ENCODE measurements at regions not wholly inside any gene's neighbourhood (a gene's known extent, or its start where the extent isn't known, plus 50 kb on each side); places are given as distances from the start of the nearest gene placed in this dataset.

DNA sequence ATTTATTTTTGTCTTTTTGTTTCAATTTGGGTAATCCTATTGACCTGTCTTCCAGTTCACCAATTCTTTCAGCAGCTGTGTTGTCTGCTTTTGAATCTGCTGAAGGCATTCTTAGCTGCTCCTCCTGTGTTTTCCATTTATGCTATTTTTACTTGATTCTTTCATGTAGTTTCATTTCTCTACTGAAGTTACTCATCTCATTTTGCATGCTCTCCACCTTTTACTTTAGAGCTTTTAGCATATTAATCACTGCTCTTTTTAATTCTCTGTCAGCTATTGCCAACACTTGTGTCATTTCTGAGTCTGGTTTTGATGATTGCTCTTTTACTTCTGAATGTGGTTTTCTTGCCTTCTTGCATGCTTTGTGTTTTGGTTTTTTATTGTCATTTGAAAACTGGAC, 496.0 kb upstream of the CLINT1 start:
- no peak for DNase-seq (ENCODE audit: low read depth)

DNA sequence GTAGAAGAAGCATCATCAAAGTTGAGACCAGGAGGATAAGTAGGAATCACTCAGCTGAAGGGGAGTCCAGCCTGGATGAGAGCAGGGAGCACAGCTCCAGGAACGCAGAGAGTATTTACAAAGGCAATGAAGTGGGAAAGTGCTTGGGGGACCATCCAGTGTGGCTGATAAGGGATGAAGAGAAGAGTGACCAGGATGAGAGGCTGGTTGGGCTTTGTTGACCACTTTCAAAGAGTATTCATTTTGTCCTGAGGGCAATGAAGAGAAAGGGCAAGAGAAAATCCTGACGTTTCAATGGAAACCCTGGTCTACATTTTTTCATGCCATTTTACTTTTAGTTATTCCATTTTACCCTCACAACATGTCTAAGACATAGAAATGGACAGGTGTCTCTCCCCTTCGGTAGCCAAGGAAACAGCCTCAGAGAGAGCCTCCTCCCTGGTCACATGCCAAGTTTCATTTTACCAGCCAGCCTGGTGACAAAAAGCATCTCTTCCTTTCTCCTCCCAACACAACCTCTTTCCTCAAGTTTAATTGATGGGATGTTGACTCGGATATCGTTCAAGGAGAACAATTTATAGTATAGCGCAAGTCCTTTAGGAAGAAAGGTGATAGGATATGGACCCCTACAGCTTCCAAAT, 492.7 kb upstream of the CLINT1 start:
- DNase-seq (ENCODE audit: low read depth), result no peak

DNA sequence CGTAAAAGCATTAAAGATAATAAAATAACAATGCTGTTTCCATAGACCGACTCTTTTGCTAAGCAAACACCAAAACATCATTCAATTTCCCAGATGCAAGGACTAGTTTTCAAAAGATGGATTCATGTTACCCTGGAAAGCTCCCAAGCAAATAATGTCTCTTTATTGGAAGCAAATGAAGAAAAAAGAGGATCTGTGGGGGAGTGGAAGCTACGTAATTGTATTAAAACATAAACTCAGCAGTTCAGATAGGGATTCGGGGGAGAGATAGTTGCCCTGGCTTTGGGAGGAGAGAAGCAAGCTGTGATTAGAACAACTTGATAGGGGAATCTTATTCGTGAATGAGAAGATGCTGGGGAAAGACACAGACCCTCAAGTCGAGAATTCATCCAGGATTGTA, 491.0 kb upstream of the CLINT1 start:
- no peak for DNase-seq (ENCODE audit: low read depth)

DNA sequence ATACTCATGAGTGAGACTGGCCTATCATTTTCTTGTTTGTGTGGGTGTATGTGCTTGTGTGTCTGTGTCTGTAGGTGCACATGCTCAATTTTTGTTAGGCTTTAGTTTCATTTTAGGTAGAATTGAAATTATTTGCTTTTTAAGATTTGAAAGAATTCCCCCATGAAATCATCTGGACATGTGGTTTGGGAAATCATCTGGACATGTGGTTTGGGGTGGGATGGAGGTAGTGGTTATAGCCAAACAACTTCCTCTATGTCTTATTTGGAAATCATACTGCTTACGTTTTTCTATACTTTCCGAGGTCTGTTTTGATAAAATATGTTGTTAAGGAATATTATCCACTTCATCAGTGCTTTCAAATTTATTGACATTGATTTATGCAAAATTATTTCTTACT, 485.4 kb upstream of the CLINT1 start:
- no peak for DNase-seq (ENCODE audit: low read depth)

DNA sequence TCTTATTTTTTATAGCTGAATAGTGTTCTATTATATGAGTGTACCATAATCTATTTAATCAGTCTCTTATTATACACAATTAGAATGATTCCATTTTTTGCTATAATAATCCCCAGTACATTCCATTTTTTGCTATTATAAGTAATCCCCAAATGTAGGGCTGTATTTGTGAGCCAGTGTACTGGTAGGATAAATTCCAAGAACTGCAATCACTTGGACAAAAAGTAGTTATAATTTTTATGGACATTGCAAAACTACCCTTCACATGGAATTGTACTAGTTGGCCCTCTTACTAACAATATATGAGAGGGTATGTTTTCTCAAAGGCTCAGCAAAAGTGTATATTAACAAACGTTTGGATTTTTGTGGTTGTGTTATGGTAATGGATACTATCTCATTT, 481.7 kb upstream of the CLINT1 start:
- DNase-seq (ENCODE audit: low read depth), result no peak

DNA sequence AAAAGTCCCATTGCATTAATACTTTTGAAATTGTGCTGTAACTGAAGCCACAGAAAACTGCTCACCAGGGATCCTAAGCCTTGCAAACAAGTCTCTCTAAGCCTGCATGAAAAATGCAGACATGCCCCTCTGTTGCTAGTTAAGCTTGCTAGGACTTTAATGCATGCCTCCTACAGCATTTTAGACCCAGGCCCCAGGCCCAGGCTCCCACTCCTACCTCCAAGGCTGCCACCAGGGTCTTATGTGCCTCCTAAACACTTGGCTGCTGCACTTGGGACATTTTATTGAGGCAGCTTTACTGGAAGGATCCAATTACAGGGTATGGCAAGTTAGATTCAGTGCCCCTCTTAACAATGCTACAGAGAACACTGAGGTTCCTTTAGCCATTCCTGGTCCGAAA, 467.3 kb upstream of the CLINT1 start:
- no peak for DNase-seq (ENCODE audit: low read depth)

DNA sequence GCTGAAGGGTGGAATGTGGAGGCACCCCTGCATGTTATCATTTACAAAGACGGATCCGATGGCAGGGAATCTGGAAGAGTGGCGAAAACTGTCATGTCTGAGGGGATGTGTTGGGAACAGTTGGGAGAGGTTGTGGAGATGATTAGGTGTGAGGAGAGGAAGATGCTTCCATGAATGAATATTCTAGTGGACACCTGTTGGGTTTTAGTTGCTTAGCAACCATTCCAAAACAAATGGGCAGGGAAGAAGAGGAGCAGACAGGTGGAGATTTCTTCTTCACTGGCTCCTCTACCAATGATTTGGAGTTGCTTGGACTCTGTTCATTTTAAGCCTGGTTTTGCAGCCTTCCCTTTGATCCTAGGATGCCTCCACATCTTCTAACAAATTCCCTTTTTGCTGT, 465.3 kb upstream of the CLINT1 start:
- DNase-seq (ENCODE audit: low read depth), result no peak

DNA sequence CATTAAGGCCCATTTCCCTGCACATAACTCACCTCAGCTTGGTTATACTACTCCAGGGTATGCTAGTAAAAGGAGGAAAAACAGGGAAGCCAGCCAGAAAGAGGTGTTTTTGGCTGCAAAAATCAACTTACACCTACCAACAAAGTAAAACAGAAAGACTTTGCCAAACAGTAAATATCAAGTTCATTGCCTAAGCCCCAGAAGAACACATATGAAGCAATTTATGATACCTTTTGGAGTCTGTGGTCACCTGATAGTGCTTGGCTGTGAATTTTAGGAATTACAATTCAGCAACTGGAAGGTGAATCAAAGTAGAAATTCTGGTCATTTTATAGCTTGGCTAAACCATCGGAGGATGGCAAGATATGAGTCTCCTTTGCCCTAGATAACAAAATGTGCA, 463.7 kb upstream of the CLINT1 start:
- no peak for DNase-seq (ENCODE audit: low read depth)

DNA sequence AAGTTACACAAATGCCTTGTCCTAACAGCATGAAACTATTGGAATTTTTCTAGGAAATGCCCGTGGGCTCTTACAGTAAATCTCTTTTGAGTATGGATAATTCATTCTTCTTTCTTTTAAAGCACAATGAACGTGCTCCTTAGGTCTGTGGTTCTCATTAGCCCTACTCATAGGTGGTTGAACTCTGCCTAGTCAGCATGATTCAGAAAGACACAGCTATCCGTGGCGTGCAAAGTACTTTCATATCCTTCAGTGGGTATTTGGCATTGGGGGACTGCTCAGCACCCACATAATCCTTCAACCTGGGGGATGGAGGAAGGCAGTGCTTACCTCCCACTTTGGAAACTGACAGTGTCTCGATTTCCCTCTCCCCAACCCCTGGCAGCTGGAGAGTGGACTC, 462.0 kb upstream of the CLINT1 start:
- DNase-seq (ENCODE audit: low read depth), result no peak

DNA sequence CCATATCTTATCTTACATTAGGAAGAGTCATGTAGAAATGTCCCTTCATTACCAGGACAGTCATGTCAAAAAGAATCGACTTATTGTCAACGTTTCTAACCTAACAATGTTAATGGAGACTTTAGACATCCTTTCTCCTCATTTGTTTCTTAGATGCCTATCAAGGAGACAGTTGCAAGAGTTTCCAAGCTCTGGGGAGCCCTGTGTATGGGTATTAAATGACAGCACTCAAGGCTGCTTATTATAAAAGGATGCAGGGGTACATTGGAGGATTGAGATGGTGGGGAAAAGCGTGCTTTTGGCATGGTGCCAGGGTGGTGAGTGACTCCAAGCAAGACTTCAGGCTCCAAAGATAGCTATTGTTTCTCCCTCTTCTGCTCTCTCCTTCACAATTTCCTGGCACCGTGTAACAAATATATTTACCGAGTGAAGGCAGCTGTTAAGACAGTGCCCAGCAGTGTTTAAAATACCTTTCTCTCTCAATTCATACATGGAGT, 461.3 kb upstream of the CLINT1 start:
- no peak for DNase-seq (ENCODE audit: low read depth)

DNA sequence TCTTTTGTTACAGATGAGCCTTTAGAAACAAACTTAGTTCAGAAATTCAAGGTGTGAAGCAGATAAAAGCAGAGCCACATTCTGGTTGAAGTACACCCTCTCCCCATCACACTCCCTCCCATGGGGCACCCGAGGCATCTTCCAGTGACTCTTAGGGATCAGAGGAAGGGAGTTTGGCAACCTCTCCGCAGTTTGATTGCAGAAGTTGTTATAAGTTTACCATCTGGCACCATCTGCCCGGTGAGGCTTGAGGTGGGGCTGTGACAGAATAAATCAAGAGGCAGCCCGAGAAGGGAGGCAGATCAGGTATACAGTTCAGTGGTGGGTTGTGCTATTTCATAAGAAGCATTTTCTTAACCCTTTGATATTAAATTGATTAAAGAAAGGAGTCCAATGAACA, 458.6 kb upstream of the CLINT1 start:
- no peak for DNase-seq (ENCODE audit: low read depth)

DNA sequence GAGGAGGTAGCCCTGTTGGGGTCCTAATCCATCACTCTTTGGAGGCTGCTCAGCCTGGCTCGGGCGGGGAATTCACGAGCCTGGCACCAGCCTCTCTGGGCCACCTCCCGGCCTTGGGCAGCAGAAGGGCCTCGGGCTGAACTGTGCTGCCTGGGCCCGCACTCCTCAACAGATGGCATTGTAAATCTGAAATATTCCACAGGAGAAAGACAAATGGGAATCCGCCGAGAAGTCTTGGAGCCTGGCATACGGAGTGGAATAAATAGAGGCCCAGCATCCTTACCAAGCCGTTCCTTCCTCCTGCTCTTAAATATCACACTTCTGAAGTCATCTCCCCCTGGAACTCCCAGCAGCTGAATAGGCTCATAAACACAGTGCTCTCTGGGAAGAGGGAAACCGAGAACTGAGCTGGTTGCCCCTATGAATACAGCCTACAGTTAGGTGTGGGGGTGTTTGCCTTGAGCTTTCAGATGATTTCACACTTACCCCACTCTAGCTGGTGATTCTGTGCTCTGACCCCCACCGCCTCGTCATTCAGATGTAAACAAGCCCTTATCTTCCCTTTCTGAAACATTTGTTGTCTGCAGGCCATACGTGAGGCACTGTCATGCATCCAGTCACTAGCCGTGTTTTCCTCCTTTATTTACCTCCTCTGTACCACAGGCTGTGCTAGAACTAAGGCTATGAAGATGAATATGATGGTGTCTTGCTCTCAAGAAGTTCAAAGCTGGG, 455.0 kb upstream of the CLINT1 start:
- DNase-seq (ENCODE audit: low read depth), result no peak

DNA sequence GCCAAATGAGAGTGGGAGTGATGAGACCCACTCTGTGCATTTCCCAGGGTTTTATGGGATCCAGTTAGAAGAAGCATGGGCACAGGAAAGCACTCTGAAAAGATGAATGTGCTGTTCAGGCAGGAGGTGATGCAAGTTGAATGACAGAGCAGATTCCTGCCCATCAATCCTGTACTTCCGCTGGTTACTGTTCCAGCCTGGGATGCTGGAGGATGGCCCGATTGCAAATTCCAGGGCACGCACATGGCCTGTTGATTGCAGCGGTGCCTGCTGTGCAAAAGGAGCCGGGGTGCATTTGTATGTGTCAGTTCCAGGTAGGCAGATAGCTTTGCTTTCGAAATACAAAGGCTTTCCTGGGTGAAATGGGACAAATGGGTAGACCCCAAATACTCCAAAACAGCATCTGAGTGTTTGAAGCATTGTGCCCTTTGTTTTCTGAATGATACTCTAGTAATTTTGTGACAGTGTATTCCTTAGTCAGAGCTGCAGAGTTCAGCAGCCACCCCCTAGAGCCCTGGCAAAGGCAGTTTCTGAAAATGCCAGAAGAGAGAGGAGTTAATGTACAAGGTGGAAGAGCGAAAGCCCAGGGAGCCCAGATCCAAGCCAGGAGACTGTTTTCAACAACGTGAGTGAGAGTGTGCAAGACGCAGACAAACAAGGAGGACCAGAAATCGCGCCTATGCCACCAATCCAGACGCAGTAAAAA, 454.2 kb upstream of the CLINT1 start:
- no peak for DNase-seq (ENCODE audit: low read depth)

DNA sequence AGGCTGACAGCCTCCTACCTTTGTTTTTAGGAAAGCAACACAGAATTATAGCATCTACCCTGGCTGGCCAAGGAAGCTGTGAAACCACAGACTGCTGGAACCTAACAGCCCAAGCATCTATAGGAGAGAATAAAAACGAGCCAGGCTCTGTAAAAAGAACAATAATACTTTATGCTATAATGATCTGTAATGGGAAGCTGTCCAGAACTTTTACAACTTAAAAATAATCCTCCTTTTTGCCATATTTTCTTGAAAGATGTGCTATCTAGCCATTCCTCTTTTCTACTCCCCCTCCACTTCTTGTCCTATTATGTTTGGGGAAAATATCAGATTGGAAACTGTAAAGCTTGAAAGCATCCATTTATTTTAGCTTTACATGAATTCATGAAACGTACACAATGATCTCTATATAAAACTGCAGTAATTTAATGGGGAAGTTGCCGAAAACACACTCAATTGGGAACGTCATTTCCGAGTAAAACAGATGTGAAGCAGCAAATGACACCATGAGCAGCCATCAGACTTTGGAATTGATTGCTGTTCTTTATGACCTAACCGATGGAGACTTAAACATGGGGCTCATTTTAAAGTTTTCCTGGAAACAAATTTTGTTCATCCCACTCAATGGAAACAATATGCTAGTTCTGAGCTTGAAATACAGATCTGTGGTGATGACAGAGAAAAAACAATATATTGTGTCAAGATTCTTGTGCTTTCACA, 450.3 kb upstream of the CLINT1 start:
- no peak for DNase-seq (ENCODE audit: low read depth)

DNA sequence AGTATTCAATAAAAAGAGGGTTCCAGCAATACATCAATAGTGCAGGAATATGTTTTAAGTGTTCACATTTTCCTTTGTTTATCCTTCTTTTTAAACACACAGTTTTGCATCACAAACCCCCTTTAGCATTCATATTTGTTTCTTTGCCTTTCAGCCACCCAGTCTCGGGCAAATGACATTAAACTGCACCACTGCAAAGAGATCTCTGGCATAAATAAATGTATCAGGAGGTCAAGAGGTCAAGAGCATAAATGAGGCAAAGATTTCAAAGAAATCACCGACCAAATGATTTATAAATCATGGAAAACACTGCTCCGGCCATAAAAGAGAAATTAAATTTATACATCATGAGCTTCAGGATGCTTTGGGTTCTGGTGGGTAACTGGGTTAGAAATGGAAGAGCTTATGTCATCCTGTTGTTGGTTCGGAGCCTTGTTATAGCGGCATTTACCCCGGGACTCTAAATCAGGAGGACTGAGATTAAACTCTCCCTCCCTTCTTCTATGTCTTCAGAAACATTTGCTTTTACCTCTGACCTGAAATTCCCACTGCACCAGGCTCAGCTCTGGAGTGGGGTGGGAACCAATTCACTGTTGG, 449.6 kb upstream of the CLINT1 start:
- DNase-seq (ENCODE audit: low read depth), result no peak

DNA sequence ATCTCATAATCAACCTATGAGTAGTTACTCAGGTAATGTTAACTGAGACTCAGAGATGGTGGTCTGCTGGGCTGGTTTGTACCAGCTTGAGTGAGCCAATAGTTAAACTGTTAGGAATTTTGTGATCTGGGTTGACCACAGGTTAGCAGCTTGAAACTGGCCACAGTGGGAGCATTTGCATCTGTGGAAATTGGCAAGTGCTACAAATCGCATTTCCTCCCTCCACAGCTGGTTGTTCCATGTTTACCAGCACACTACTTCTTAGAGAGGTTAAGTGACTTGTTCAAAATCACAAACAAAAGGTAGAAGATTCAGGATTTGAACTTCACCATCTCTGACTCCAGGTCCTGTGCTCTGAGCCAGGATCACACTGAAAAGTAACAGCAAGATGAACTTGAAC, 446.9 kb upstream of the CLINT1 start:
- no peak for DNase-seq (ENCODE audit: low read depth)

DNA sequence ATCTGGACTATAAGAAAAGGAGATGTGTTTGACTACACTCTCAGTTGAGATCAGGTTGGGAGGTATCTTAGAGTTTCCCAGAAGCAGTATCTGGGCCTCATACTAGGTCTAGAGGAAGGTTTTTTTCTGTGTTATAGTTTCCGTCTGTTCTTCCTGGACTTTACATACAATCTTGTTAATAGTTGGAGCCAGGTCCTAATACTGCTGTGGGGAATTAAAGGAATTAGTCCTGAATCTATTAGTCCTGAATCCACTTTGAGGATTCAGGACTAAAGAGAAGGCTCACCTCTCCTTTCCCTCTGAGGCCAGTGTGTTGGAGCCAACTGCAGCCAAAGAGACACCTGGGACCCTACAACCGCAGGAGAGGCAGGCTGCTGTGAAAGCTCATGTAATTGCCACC, 445.7 kb upstream of the CLINT1 start:
- no peak for DNase-seq (ENCODE audit: low read depth)

DNA sequence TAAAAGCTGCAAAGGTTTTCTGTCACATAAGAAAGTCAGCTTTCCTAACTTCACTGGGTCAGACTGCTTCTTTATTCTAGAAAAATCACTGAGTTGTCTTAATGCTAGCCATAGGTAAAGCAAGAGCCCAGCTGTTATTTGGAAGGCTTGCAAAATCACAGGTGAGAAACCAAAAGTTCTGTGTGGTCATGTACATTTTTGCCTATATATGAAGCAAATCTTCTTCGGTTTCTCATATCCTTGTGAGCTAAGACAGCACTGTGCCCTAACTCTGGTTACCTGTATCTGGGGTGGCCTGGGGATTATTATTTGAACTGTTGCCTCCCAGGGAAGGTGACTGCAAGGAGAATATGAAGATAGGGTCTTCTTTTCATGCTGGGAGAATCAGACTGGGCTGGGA, 444.9 kb upstream of the CLINT1 start:
- DNase-seq (ENCODE audit: low read depth), result no peak

DNA sequence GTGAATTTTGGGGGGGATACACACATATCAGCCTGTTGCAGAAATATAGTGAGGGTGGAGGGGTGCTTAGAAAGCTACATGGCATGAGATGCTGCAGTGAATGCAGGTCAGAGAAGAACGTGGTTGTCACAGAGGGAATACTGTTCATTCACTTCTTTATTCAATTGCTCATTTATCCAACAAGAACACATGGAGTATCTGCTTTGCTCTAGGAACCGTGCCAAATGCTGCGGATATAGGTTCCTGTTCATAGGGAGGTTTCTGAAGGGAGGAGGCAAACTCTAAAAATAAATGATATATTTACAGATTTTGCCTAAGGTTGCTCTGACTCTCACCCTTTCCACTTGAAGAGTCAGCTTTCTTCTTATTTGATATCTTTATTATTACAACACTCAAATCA, 444.3 kb upstream of the CLINT1 start:
- no peak for DNase-seq (ENCODE audit: low read depth)

DNA sequence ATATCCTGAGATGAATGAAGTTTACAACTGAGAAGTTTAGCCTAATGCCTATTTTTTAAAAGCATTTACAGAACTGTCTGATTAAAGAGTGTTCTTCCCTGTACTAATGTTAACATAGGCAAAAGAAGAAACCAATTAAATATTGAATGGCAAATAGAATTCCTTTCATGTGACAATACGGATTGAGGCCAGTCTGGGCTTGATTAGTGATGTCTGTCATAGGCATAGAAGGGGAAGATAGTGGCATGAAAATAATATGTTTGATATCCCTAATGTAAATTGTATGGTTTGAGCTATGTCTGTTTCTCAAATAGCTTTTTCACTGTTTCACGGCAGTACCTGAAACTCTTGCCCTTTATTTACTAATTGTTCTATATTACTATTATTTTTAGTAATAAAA, 443.1 kb upstream of the CLINT1 start:
- no peak for DNase-seq (ENCODE audit: low read depth)

DNA sequence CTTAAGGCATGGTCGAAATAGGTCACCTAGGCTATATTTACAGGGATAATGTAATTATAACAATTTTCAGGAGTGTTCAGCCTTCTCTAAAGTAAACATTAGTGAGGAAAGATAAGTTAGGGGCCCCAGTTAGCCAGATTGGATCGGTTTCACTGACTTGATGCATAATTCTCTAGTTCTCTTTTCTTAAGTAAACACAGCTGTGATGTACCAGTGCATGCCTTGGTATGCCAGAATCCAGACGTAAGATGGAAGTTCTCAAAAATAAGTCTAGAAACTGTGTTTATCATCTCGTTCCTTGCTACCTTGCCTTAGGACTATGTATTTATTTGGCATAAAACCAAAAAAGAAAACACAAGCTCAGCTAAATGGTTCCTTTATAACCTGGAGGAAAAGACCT, 442.2 kb upstream of the CLINT1 start:
- DNase-seq (ENCODE audit: low read depth), result no peak

DNA sequence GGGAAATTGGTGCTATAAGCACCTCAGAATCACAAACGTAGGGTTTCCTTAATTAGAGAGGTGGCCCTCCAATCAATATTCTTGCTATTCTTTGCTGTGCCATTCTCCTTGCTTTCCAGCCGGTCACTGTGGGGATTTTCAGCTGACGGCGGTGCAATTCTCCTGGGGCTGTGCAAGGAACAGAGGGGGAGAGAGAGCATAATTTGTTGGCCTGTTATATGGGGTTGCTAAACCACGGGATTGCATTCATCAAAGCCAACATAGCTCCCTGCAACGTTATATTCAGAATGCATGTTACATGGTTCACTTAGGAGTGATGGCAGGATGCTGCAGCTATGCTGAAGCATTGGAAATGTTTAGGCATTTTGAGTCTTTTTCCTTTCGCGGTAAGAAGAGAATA, 441.3 kb upstream of the CLINT1 start:
- DNase-seq (ENCODE audit: low read depth), result no peak

Data from CMK (cell line).